Gastrocnemius medialis (tissue), 4 donors: ENCODE measurements at regions not wholly inside any gene's neighbourhood (a gene's known extent, or its start where the extent isn't known, plus 50 kb on each side); places are given as distances from the start of the nearest gene placed in this dataset.

Experiments
- POLR2A ChIP-seq, 2 donors: fragments of 450-650 bp; IDR thresholded peaks; one replicate each; pipeline ENCODE4 v1.6.1; 2017; ENCODE audit warnings: antibody characterized with exemption in 2 of 2, mild to moderate bottlenecking in 2 of 2, moderate library complexity in 2 of 2
- TF ChIP-seq, protein P1 (sequence below), 5 experiments: fragments of 450-650 bp in 3 of 5; fragments of 200-600 bp in 2 of 5; sonication (generic) in 2 of 5; IDR thresholded peaks in 4 of 5; conservative IDR thresholded peaks in 1 of 5; 1 replicate in 4 of 5; 2 replicates in 1 of 5; pipeline ENCODE4 v1.5.1; 2016 to 2019; ENCODE audit warnings: antibody characterized with exemption in 5 of 5, mild to moderate bottlenecking in 3 of 5, moderate library complexity in 3 of 5

DNA sequence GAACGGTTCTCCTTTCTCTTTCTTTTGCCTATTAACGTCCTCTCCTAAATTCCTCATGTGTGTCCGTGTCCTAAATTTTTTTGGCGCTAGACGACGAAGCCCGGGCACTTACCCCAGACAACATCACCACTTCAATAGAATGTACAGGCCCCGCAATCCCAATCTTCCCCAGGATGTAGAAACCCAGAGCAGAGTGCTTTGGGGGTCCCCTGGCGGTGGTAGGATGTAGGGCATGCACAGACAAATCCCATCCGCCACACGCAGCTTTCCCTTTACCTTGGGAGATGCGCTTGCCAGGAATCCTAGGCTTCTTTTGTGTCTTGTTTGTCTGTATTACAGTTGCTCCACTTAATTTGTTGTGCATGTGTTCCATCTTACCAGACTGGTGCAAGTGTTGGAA lies 417.3 kb upstream of the ARID1B start:
- TF ChIP-seq, protein P1, sequence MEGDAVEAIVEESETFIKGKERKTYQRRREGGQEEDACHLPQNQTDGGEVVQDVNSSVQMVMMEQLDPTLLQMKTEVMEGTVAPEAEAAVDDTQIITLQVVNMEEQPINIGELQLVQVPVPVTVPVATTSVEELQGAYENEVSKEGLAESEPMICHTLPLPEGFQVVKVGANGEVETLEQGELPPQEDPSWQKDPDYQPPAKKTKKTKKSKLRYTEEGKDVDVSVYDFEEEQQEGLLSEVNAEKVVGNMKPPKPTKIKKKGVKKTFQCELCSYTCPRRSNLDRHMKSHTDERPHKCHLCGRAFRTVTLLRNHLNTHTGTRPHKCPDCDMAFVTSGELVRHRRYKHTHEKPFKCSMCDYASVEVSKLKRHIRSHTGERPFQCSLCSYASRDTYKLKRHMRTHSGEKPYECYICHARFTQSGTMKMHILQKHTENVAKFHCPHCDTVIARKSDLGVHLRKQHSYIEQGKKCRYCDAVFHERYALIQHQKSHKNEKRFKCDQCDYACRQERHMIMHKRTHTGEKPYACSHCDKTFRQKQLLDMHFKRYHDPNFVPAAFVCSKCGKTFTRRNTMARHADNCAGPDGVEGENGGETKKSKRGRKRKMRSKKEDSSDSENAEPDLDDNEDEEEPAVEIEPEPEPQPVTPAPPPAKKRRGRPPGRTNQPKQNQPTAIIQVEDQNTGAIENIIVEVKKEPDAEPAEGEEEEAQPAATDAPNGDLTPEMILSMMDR (IDR thresholded peaks at IDR 0.05 in 4 of 5, conservative IDR thresholded peaks at IDR 0.05 in 1 of 5), result no peak
- TF ChIP-seq POLR2A (IDR thresholded peaks at IDR 0.05), result no peak
